OCI-LY7 (cell line): ENCODE measurements at regions not wholly inside any gene's neighbourhood (a gene's known extent, or its start where the extent isn't known, plus 50 kb on each side); places are given as distances from the start of the nearest gene placed in this dataset.

Experiments
- BruUV-seq: library from RNA; stranded (reverse); fragments of 400-500 nt; replicated peaks from 2 replicates; lab custom pipeline; 2021; lab: Mats Ljungman, UMichigan
- CTCF ChIA-PET: fragments of 300-600 bp; sonication (Branson Sonifier 250); formaldehyde crosslinking; loops from one replicate; lab custom pipeline; 2022; ENCODE audit warnings: antibody characterized with exemption; ENCODE audit not compliant: unreplicated experiment; lab: Charles Lee
- POLR2A ChIA-PET: fragments of 300-600 bp; sonication (Branson Sonifier 250); formaldehyde crosslinking; loops from one replicate; lab custom pipeline; 2022; ENCODE audit warnings: antibody characterized with exemption; lab: Charles Lee
- DNase-seq: peaks from one replicate; pipeline ENCODE4 v3.0.0-alpha.2; 2015; ENCODE audit warnings: low spot score
- H2AFZ ChIP-seq: fragments of 200-600 bp; sonication (generic), shearing (Covaris generic); 2 replicates; pipeline ENCODE4 v1.6.1; 2014; ENCODE audit warnings: mild to moderate bottlenecking, antibody characterized with exemption, low read length, moderate library complexity
- H3K27ac ChIP-seq: fragments of 200-600 bp; sonication (generic); 2 replicates; pipeline ENCODE4 v1.5.1; 2014; ENCODE audit warnings: mixed run types, low read depth, mild to moderate bottlenecking, moderate library complexity, low read length, inconsistent platforms; ENCODE audit not compliant: poor library complexity, severe bottlenecking
- H3K36me3 ChIP-seq: fragments of 200-600 bp; sonication (generic); 2 replicates; pipeline ENCODE4 v1.6.1; 2014; ENCODE audit warnings: mild to moderate bottlenecking, antibody characterized with exemption, low read length, moderate library complexity, mixed read lengths; ENCODE audit not compliant: insufficient read depth
- H3K4me1 ChIP-seq: fragments of 200-600 bp; sonication (generic); 2 replicates; pipeline ENCODE4 v1.5.1; 2014; ENCODE audit warnings: mild to moderate bottlenecking, low read length; ENCODE audit not compliant: insufficient read depth, poor library complexity, severe bottlenecking
- H3K4me2 ChIP-seq: fragments of 200-600 bp; sonication (generic); 2 replicates; pipeline ENCODE4 v1.6.1; 2014; ENCODE audit warnings: mild to moderate bottlenecking, low read length
- H3K4me3 ChIP-seq: fragments of 200-600 bp; sonication (generic); 2 replicates; pipeline ENCODE4 v1.5.1; 2014; ENCODE audit warnings: mild to moderate bottlenecking, low read depth, low read length; ENCODE audit not compliant: poor library complexity, severe bottlenecking
- H3K79me2 ChIP-seq: fragments of 200-600 bp; sonication (generic); 2 replicates; pipeline ENCODE4 v1.6.1; 2016; ENCODE audit warnings: low read depth, mild to moderate bottlenecking, low read length, moderate library complexity, mixed read lengths; ENCODE audit not compliant: insufficient read depth
- H3K9me2 ChIP-seq: fragments of 200-600 bp; sonication (generic); 2 replicates; pipeline ENCODE4 v1.6.1; 2016; ENCODE audit warnings: mild to moderate bottlenecking, low read length, mixed read lengths; ENCODE audit not compliant: insufficient read depth
- H3K9me3 ChIP-seq: fragments of 200-600 bp; sonication (generic); 2 replicates; pipeline ENCODE4 v1.6.1; 2014; ENCODE audit warnings: mild to moderate bottlenecking, mixed run types, low read length, mixed read lengths
- H4K20me1 ChIP-seq: fragments of 200-600 bp; sonication (generic); 2 replicates; pipeline ENCODE4 v1.6.1; 2014; ENCODE audit warnings: mild to moderate bottlenecking, antibody characterized with exemption, low read length, moderate library complexity, mixed read lengths; ENCODE audit not compliant: insufficient read depth
- EZH2phosphoT487 ChIP-seq: fragments of 200-600 bp; sonication (generic); IDR thresholded peaks from 2 replicates; pipeline ENCODE4 v1.6.1; 2018; ENCODE audit warnings: low read depth, borderline replicate concordance, mild to moderate bottlenecking, mixed run types, antibody characterized with exemption, low read length, moderate library complexity, mixed read lengths
- intact Hi-C: fragments of 100-400 bp; cut with micrococcal nuclease; formaldehyde crosslinking; loops from one replicate; pipeline ENCODE4 v1.10.0; 2022; ENCODE audit not compliant: unreplicated experiment
- TF ChIP-seq, protein P1 (sequence below): fragments of 200-600 bp; sonication (generic); conservative IDR thresholded peaks from 2 replicates; pipeline ENCODE4 v1.5.1; 2014; ENCODE audit warnings: mild to moderate bottlenecking, antibody characterized with exemption, low read length, moderate library complexity, mixed read lengths

GRCh38 chr14:65210118-65210821 is 108.0 kb upstream of the MAX start:
- BruUV-seq, result TSS peak; percentile 69
- Histone ChIP-seq H3K9me3 (no peaks in the 10 kb centered on the region), H3K4me3 (peak overlapping the region; percentile 54), H4K20me1 (no peaks in the 10 kb centered on the region), H3K4me2 (peak overlapping the region; percentile 89), H3K9me2 (no peaks in the 10 kb centered on the region), H3K4me1 (peaks cover 72% of the 10 kb centered on the region), H3K36me3 (no peaks in the 10 kb centered on the region), H2AFZ (peak overlapping the region; percentile 54), H3K79me2 (no peaks in the 10 kb centered on the region), H3K27ac (peak overlapping the region; percentile 97)
- intact Hi-C loops, result no loop called here
- ChIA-PET CTCF (no interaction called here), POLR2A (interaction anchor here (0.7 to 1.3 kb wide), 5 partner anchors 16 to 344 kb away, joined by 3 to 4 read pairs (median 3); no protein-coding TSS in a partner anchor)
- TF ChIP-seq, protein P1, sequence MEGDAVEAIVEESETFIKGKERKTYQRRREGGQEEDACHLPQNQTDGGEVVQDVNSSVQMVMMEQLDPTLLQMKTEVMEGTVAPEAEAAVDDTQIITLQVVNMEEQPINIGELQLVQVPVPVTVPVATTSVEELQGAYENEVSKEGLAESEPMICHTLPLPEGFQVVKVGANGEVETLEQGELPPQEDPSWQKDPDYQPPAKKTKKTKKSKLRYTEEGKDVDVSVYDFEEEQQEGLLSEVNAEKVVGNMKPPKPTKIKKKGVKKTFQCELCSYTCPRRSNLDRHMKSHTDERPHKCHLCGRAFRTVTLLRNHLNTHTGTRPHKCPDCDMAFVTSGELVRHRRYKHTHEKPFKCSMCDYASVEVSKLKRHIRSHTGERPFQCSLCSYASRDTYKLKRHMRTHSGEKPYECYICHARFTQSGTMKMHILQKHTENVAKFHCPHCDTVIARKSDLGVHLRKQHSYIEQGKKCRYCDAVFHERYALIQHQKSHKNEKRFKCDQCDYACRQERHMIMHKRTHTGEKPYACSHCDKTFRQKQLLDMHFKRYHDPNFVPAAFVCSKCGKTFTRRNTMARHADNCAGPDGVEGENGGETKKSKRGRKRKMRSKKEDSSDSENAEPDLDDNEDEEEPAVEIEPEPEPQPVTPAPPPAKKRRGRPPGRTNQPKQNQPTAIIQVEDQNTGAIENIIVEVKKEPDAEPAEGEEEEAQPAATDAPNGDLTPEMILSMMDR, result no peak
- no peak for TF ChIP-seq EZH2phosphoT487
- DNase-seq, result peak; percentile 73

- Histone ChIP-seq H3K27ac (peak overlapping the region; percentile 97), H3K4me2 (peak overlapping the region; percentile 89), H3K4me1 (peaks cover 66% of the 10 kb centered on the region), H3K4me3 (peak overlapping the region; percentile 54), H3K9me3 (no peaks in the 10 kb centered on the region), H3K79me2 (no peaks in the 10 kb centered on the region), H3K36me3 (no peaks in the 10 kb centered on the region), H4K20me1 (no peaks in the 10 kb centered on the region), H3K9me2 (no peaks in the 10 kb centered on the region), H2AFZ (peak overlapping the region; percentile 54; the same call in 1 of the 2 replicates)
- TF ChIP-seq, protein P1, result no peak
- no peak for TF ChIP-seq EZH2phosphoT487
- BruUV-seq, result no TSS peak
- POLR2A ChIA-PET, result interaction anchor here (1.1 to 1.3 kb wide), 3 partner anchors 17 to 92 kb away, joined by 3 read pairs; no protein-coding TSS in a partner anchor
- intact Hi-C loops, result no loop called here
- DNase-seq, result no peak
- CTCF ChIA-PET, result no interaction called here
Measured at GRCh38 chr14:65210822-65211182, 108.5 kb upstream of the MAX start.
